Hippocampal formation (tissue), 2 donors: ENCODE measurements at regions not wholly inside any gene's neighbourhood (a gene's known extent, or its start where the extent isn't known, plus 50 kb on each side); places are given as distances from the start of the nearest gene placed in this dataset.

Source experiments
- DNase-seq, 2 donors: peaks; one replicate each; lab custom pipeline; 2025; lab: John Stamatoyannopoulos, UW

DNA sequence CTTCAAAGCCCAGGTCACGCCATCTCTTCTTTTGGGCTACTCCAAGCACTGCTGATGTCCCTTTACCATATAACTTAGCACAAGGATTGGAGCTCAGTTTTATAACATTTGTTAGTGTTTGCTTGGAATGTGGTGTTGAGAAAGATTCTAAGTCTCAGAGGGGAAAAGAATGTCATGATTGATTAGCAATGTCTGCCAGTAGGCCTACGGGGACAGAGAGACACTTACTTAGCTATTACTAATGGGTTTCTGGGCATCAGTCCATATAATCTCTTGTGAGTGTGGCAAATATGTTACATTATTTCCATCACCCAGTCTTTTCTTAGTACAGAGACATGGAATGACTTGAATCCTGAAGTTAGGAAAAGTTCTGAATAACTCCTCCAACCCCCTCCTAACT lies 75.4 kb upstream of the FSHB start:
- no peak for DNase-seq

DNA sequence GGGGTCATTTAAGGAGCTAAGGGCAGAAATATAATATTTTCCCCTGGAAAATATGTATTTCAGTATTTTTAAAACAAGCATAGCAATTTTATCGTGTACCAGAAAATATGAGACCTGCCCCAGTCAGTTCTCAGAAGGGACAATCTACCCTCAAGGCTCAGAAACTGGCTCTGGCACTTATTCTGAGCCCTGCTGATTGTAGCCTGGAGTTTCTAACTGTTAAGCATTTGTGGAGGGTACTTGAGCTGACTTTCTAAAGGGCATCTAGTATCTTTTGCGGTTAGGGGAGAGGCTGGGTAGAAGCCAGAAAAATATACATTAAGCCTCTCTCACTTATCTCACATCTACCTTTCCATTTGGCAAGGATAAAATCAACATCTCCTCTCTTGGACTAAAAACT lies 71.3 kb upstream of the FSHB start:
- no peak for DNase-seq

DNA sequence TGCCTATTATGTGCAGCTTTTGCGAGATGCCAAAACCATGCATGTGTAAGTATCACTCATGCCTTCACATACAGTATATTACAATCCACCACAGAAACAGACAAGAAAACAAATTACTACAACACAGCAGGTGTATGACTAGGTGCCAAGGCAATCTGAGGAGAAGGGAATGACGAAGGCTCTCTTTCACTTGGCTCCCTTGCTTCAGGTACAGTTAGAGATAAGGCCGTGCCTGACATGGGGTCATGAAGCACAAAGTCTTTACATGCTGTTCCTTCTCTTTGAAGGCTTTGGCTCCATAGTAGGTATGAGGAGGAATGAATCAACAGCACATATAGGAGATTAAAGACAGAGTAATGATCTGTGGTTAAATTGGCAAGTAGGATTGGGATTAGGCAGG lies 65.2 kb upstream of the FSHB start:
- DNase-seq = no peak

DNA sequence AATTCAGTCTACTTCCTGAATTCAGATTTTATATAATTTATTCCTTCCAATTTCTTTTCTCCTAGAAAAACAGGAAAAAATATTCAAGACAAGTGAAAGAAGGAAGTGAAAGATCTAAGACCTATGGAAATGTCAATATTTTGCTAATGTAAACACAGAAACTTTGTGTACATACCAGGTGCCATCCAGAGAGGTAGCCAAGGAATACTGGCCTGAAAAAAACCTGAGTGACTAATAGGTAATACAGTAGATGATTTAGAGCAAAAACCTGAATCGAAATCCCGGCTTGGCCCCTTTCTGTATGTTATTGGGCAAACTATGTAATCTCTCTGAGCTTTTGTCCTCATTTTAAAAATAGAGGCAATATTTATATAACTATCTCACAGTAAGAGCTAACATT lies 59.2 kb upstream of the FSHB start:
- DNase-seq = no peak

DNA sequence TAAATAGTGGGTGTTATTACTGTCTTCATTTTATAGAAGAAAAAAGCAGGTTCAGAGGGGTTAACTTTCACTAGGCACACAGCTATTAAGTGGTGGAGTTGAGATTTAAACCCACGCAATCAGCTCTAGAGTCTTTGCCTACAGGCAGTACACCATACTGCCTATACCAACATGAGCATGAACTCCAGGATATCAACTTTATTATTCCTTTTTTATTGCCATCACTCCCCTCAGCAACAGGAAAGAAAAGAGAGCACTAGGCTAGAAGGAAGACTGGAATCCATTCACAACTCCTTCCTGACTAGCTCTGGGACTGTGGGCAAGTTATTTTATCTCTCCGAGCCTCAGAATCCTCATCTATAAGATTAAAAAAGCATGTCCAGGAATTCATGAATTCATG lies 58.7 kb upstream of the FSHB start:
- no peak for DNase-seq

DNA sequence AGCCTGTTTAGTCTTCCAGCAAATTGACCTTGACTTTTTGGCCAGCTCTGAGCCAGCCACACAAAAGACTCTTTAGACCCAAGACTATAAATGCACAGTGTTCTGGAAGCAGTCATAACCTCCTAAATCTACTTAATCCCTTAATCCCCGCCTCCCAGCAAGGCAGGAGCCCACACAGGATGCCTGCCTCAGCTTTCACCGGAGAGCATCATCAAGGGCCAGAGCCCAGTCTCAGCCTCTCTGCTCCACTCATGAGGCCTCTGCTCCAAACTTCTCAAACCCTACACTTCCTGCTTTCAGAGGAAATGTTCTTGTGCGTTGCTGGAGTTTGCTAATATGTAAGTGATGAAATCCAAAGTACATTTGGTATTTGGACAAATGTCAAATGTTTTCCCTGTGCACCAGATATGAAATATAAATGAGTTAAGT lies 57.9 kb upstream of the FSHB start:
- DNase-seq = no peak

DNA sequence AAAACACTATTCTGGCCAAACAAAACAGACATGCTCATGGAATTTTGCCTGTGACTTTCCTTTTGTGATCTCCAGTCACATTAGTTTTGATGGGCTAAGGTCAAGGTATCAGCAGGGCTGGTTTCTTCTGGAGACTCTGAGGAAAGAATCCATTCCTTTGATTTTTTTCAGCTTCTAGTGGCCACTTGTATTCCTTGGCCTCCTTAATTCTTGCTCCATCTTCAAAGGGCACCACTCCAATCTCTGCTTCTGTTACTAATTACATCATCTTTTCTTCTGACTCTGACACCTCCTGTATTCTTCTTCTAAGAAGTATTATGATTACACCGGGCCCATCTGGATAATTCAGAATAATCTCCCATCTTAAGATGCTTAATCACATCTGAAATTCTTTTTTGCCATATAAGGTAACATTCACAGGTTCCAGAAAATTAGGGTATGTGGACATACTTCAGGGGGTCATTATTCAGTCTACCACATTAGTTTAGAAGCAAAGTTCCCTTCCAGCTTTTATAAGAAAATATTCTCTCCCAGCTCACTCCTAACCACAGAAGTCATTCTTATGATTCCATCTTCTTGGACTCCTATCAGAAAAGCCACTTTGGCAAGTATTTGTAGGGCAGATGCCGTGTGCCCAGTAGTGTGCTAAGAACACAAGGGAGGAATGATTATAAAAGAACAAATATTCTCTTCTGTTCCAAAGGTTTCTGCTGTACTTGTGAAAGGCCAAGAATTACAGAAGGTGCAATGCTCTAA lies 56.4 kb upstream of the FSHB start:
- no peak for DNase-seq
